ENCODE measurements at regions not wholly inside any gene's neighbourhood (a gene's known extent, or its start where the extent isn't known, plus 50 kb on each side); places are given as distances from the start of the nearest gene placed in this dataset.

GRCh38 chr7:97503367-97504094 is 228.4 kb upstream of the TAC1 start:
- TF ChIP-seq POLR2AphosphoS5 (IDR thresholded peaks at IDR 0.05): no peak
- TF ChIP-seq EP300 (IDR thresholded peaks at IDR 0.05; ENCODE audit: low read depth): no peak
- no peak for TF ChIP-seq CTCF (IDR thresholded peaks at IDR 0.05)

Measured in transverse colon (tissue), 4 donors.